ENCODE measurements at regions not wholly inside any gene's neighbourhood (a gene's known extent, or its start where the extent isn't known, plus 50 kb on each side); places are given as distances from the start of the nearest gene placed in this dataset.

DNA sequence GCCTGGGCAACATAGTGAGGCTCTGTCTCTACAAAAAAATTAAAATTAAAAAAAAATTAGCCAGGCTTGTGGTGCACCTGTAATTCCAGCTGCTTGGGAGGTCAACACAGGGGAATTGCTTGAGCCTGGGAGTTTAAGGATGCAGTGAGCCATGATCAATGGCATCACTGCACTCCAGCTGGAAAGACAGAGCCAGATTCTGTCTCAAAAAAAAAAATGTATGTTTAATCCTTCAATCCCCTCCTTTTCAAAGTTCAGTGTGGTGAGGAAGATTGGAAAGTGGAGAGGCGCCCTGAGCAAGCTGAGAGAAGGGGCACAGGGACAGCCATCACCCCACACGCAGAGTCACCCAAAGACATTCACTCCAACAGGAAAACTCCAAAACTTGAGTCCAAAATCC, 97.7 kb upstream of the BACE2 start:
- TF ChIP-seq, protein P1, sequence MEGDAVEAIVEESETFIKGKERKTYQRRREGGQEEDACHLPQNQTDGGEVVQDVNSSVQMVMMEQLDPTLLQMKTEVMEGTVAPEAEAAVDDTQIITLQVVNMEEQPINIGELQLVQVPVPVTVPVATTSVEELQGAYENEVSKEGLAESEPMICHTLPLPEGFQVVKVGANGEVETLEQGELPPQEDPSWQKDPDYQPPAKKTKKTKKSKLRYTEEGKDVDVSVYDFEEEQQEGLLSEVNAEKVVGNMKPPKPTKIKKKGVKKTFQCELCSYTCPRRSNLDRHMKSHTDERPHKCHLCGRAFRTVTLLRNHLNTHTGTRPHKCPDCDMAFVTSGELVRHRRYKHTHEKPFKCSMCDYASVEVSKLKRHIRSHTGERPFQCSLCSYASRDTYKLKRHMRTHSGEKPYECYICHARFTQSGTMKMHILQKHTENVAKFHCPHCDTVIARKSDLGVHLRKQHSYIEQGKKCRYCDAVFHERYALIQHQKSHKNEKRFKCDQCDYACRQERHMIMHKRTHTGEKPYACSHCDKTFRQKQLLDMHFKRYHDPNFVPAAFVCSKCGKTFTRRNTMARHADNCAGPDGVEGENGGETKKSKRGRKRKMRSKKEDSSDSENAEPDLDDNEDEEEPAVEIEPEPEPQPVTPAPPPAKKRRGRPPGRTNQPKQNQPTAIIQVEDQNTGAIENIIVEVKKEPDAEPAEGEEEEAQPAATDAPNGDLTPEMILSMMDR (conservative IDR thresholded peaks at IDR 0.05; ENCODE audit: low read depth, low read length), result no peak
- TF ChIP-seq MAFK (IDR thresholded peaks at IDR 0.05; ENCODE audit: low read depth, low read length) (no peak), MAZ (IDR thresholded peaks at IDR 0.05; ENCODE audit: borderline replicate concordance, low read depth, low read length) (no peak), RFX5 (IDR thresholded peaks at IDR 0.05; ENCODE audit: low read depth, low read length) (no peak), POLR2A (IDR thresholded peaks at IDR 0.05; ENCODE audit: low read depth, low read length) (no peak), ELK1 (IDR thresholded peaks at IDR 0.05; ENCODE audit: borderline replicate concordance, low read depth, low read length) (no peak)
